CD4-positive, alpha-beta memory T cell (primary cell): ENCODE measurements at regions not wholly inside any gene's neighbourhood (a gene's known extent, or its start where the extent isn't known, plus 50 kb on each side); places are given as distances from the start of the nearest gene placed in this dataset.

Experiments
- CTCF ChIA-PET: fragments of 350-600 bp; sonication (Branson Sonifier 250); formaldehyde crosslinking; loops from one replicate; lab custom pipeline; 2021; ENCODE audit warnings: inconsistent platforms; ENCODE audit not compliant: partially characterized antibody; lab: Charles Lee
- POLR2A ChIA-PET: fragments of 350-600 bp; sonication (Branson Sonifier 250); formaldehyde crosslinking; loops from one replicate; lab custom pipeline; 2021; ENCODE audit not compliant: partially characterized antibody; lab: Charles Lee
- DNase-seq, 5 donors: peaks; one replicate each; pipeline versions ENCODE4 v3.0.0 to v3.0.0-alpha.2; 2020 to 2022; ENCODE audit warnings: mixed read lengths in 1 of 5
- H3K27ac ChIP-seq: one replicate; pipeline ENCODE4 v1.7.0; 2013; ENCODE audit warnings: low read depth, low read length
- H3K27me3 ChIP-seq: 2 replicates; pipeline ENCODE4 v1.7.0; 2013; ENCODE audit warnings: mild to moderate bottlenecking, low read length, moderate library complexity; ENCODE audit not compliant: insufficient read depth
- H3K36me3 ChIP-seq: 2 replicates; pipeline ENCODE4 v1.7.0; 2013; ENCODE audit warnings: mild to moderate bottlenecking, low read length, moderate library complexity; ENCODE audit not compliant: insufficient read depth
- H3K4me1 ChIP-seq: 2 replicates; pipeline ENCODE4 v1.7.0; 2013; ENCODE audit warnings: mild to moderate bottlenecking, low read length, moderate library complexity; ENCODE audit not compliant: insufficient read depth
- H3K4me3 ChIP-seq, 2 donors: one replicate each; pipeline ENCODE4 v1.7.0; 2013; ENCODE audit warnings: low read length in 2 of 2, mild to moderate bottlenecking in 1 of 2
- H3K9me3 ChIP-seq, 2 donors: one replicate each; pipeline ENCODE4 v1.7.0; 2013; ENCODE audit warnings: low read length in 2 of 2, control low read depth in 1 of 2; ENCODE audit not compliant: control insufficient read depth in 1 of 2
- H3K27ac Mint-ChIP-seq, 7 donors: one replicate each; pipeline ENCODE4 v1.8.0; 2020 to 2021; ENCODE audit warnings: mixed read lengths in 7 of 7, mild to moderate bottlenecking in 6 of 7, inconsistent platforms in 3 of 7, moderate library complexity in 3 of 7
- H3K27me3 Mint-ChIP-seq, 2 donors: one replicate each; pipeline ENCODE4 v1.8.0; 2020 to 2021; ENCODE audit warnings: mixed read lengths in 2 of 2
- H3K36me3 Mint-ChIP-seq, 2 donors: one replicate each; pipeline ENCODE4 v1.8.0; 2020 to 2021; ENCODE audit warnings: mixed read lengths in 2 of 2, inconsistent platforms in 1 of 2, mild to moderate bottlenecking in 1 of 2
- H3K4me1 Mint-ChIP-seq, 4 donors: one replicate each; pipeline ENCODE4 v1.8.0; 2020 to 2021; ENCODE audit warnings: mixed read lengths in 4 of 4, mild to moderate bottlenecking in 1 of 4
- H3K4me3 Mint-ChIP-seq, 8 donors: one replicate each; pipeline ENCODE4 v1.8.0; 2020 to 2021; ENCODE audit warnings: mixed read lengths in 8 of 8, mild to moderate bottlenecking in 7 of 8, moderate library complexity in 6 of 8, inconsistent platforms in 3 of 8
- H3K9me3 Mint-ChIP-seq, 8 donors: one replicate each; pipeline ENCODE4 v1.8.0; 2020 to 2021; ENCODE audit warnings: mixed read lengths in 8 of 8, mild to moderate bottlenecking in 5 of 8, inconsistent platforms in 3 of 8, moderate library complexity in 1 of 8
- intact Hi-C: fragments of 100-400 bp; cut with micrococcal nuclease; formaldehyde crosslinking; loops from one replicate; pipeline ENCODE4 v1.15.1; 2023

GRCh38 chr5:17146280-17146841, 71.1 kb upstream of the BASP1 start:
- Histone ChIP-seq H3K9me3 (no peaks in the 10 kb centered on the region), H3K27ac (no peak overlapping the region), H3K27me3 (no peaks in the 10 kb centered on the region), H3K4me1 (no peaks in the 10 kb centered on the region), H3K36me3 (no peaks in the 10 kb centered on the region), H3K4me3 (no peak overlapping the region)
- no peaks in the 10 kb centered on the region for H3K4me1 Mint-ChIP-seq
- no peak overlapping the region for H3K4me3 Mint-ChIP-seq
- H3K9me3 Mint-ChIP-seq: peaks cover 0 to 5% (median under 1%) of the 10 kb centered on the region in 8 donors
- CTCF ChIA-PET: no interaction called here
- H3K36me3 Mint-ChIP-seq: no peaks in the 10 kb centered on the region
- intact Hi-C loops: no loop called here
- H3K27me3 Mint-ChIP-seq: no peaks in the 10 kb centered on the region
- no peak for DNase-seq
- H3K27ac Mint-ChIP-seq: no peak overlapping the region
- POLR2A ChIA-PET: no interaction called here

- H3K27ac Mint-ChIP-seq: no peak overlapping the region
- Histone ChIP-seq H3K9me3 (no peaks in the 10 kb centered on the region), H3K4me1 (no peaks in the 10 kb centered on the region), H3K36me3 (no peaks in the 10 kb centered on the region), H3K4me3 (no peak overlapping the region), H3K27ac (no peak overlapping the region), H3K27me3 (no peaks in the 10 kb centered on the region)
- intact Hi-C loops: no loop called here
- CTCF ChIA-PET: no interaction called here
- peaks cover 0 to 5% (median under 1%) of the 10 kb centered on the region in 8 donors for H3K9me3 Mint-ChIP-seq
- no peaks in the 10 kb centered on the region for H3K4me1 Mint-ChIP-seq
- H3K36me3 Mint-ChIP-seq: no peaks in the 10 kb centered on the region
- POLR2A ChIA-PET: no interaction called here
- H3K27me3 Mint-ChIP-seq: no peaks in the 10 kb centered on the region
- no peak for DNase-seq
- no peak overlapping the region for H3K4me3 Mint-ChIP-seq
These were observed 70.3 kb upstream of the BASP1 start for GRCh38 chr5:17147170-17147569.

- intact Hi-C loops: no loop called here
- Histone ChIP-seq H3K9me3 (no peaks in the 10 kb centered on the region), H3K27me3 (no peaks in the 10 kb centered on the region), H3K4me1 (no peaks in the 10 kb centered on the region), H3K4me3 (no peak overlapping the region), H3K36me3 (no peaks in the 10 kb centered on the region), H3K27ac (no peak overlapping the region)
- ChIA-PET CTCF (no interaction called here), POLR2A (no interaction called here)
- peaks cover 0 to 5% (median under 1%) of the 10 kb centered on the region in 8 donors for H3K9me3 Mint-ChIP-seq
- H3K4me3 Mint-ChIP-seq: no peak overlapping the region
- no peak overlapping the region for H3K27ac Mint-ChIP-seq
- no peaks in the 10 kb centered on the region for H3K27me3 Mint-ChIP-seq
- DNase-seq: no peak
- H3K36me3 Mint-ChIP-seq: no peaks in the 10 kb centered on the region
- no peaks in the 10 kb centered on the region for H3K4me1 Mint-ChIP-seq
These were observed 69.8 kb upstream of the BASP1 start for GRCh38 chr5:17147617-17148016.

- Mint-ChIP-seq H3K4me3 (no peak overlapping the region), H3K9me3 (peaks cover 0 to 5% (median 0%) of the 10 kb centered on the region in 8 donors), H3K36me3 (no peaks in the 10 kb centered on the region), H3K27me3 (no peaks in the 10 kb centered on the region), H3K4me1 (no peaks in the 10 kb centered on the region), H3K27ac (no peak overlapping the region)
- no peak overlapping the region for H3K27ac ChIP-seq
- H3K4me3 ChIP-seq: no peak overlapping the region
- H3K4me1 ChIP-seq: no peaks in the 10 kb centered on the region
- no peaks in the 10 kb centered on the region for H3K27me3 ChIP-seq
- DNase-seq: no peak
- intact Hi-C loops: no loop called here
- H3K9me3 ChIP-seq: no peaks in the 10 kb centered on the region
- CTCF ChIA-PET: no interaction called here
- POLR2A ChIA-PET: no interaction called here
- no peaks in the 10 kb centered on the region for H3K36me3 ChIP-seq
These were observed 69.0 kb upstream of the BASP1 start for GRCh38 chr5:17148481-17148880.

- no peaks in the 10 kb centered on the region for H3K36me3 Mint-ChIP-seq
- H3K9me3 Mint-ChIP-seq: peaks cover 0 to 5% (median 0%) of the 10 kb centered on the region in 8 donors
- ChIA-PET CTCF (no interaction called here), POLR2A (no interaction called here)
- intact Hi-C loops: no loop called here
- Histone ChIP-seq H3K9me3 (no peaks in the 10 kb centered on the region), H3K27ac (no peak overlapping the region), H3K27me3 (no peaks in the 10 kb centered on the region), H3K4me1 (no peaks in the 10 kb centered on the region), H3K4me3 (no peak overlapping the region), H3K36me3 (no peaks in the 10 kb centered on the region)
- no peak overlapping the region for H3K4me3 Mint-ChIP-seq
- no peak overlapping the region for H3K27ac Mint-ChIP-seq
- H3K27me3 Mint-ChIP-seq: no peaks in the 10 kb centered on the region
- H3K4me1 Mint-ChIP-seq: no peaks in the 10 kb centered on the region
- DNase-seq: no peak
These were observed 67.6 kb upstream of the BASP1 start for GRCh38 chr5:17149786-17150185.

GRCh38 chr5:17150531-17150930, 66.9 kb upstream of the BASP1 start:
- Histone ChIP-seq H3K4me1 (no peaks in the 10 kb centered on the region), H3K9me3 (no peaks in the 10 kb centered on the region), H3K27me3 (no peaks in the 10 kb centered on the region), H3K36me3 (no peaks in the 10 kb centered on the region), H3K4me3 (no peak overlapping the region), H3K27ac (no peak overlapping the region)
- no peaks in the 10 kb centered on the region for H3K27me3 Mint-ChIP-seq
- no peaks in the 10 kb centered on the region for H3K36me3 Mint-ChIP-seq
- DNase-seq: no peak
- peaks cover 0 to 3% (median 0%) of the 10 kb centered on the region in 8 donors for H3K9me3 Mint-ChIP-seq
- H3K4me3 Mint-ChIP-seq: no peak overlapping the region
- H3K4me1 Mint-ChIP-seq: no peaks in the 10 kb centered on the region
- ChIA-PET CTCF (no interaction called here), POLR2A (no interaction called here)
- intact Hi-C loops: no loop called here
- no peak overlapping the region for H3K27ac Mint-ChIP-seq

- H3K4me3 Mint-ChIP-seq: no peak overlapping the region
- intact Hi-C loops: no loop called here
- no peak for DNase-seq
- no peaks in the 10 kb centered on the region for H3K4me1 ChIP-seq
- no peak overlapping the region for H3K27ac ChIP-seq
- H3K4me3 ChIP-seq: no peak overlapping the region
- peaks cover 0 to 3% (median 0%) of the 10 kb centered on the region in 8 donors for H3K9me3 Mint-ChIP-seq
- POLR2A ChIA-PET: no interaction called here
- no peaks in the 10 kb centered on the region for H3K9me3 ChIP-seq
- no peaks in the 10 kb centered on the region for H3K4me1 Mint-ChIP-seq
- no peaks in the 10 kb centered on the region for H3K36me3 ChIP-seq
- no peak overlapping the region for H3K27ac Mint-ChIP-seq
- H3K27me3 Mint-ChIP-seq: no peaks in the 10 kb centered on the region
- CTCF ChIA-PET: no interaction called here
- H3K36me3 Mint-ChIP-seq: no peaks in the 10 kb centered on the region
- H3K27me3 ChIP-seq: no peaks in the 10 kb centered on the region
These were observed 65.7 kb upstream of the BASP1 start for GRCh38 chr5:17151686-17152085.
